NCI-H1694 (cell line): ENCODE measurements at regions not wholly inside any gene's neighbourhood (a gene's known extent, or its start where the extent isn't known, plus 50 kb on each side); places are given as distances from the start of the nearest gene placed in this dataset.

Experiments
- DNase-seq: peaks from one replicate; lab custom pipeline; 2025; lab: John Stamatoyannopoulos, UW

DNA sequence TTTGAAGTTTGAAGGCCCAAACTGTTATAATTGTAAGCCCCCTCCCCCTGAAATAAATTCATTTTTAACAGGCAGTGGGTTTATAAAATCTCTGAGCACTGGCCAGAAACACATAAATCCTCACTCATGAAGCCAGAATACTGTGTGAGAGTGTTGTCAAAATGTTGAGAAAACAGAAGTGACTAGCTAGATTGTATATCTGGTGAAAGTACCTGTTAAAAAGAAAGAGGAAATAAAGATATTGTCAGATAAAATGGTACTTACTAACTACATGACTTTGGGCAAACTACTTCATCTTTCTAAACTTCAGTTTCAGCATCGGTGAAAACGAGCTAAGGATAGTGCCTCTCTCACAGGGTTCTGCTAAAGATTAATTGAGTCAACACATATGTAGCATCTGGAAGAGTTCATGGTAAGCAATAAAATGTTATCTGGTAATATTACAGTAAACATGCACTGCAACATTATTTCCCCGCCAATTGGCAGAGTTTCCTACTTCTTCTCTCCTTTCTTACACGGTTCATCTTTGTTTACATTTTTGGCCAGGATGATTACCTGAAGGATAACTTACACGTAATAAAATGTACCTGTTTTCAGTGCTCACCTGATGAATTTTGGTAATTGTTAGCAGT is 202.5 kb upstream of the CHRM2 start:
- no peak for DNase-seq

GRCh38 chr7:136664537-136664936 is 203.9 kb upstream of the CHRM2 start:
- no peak for DNase-seq

DNA sequence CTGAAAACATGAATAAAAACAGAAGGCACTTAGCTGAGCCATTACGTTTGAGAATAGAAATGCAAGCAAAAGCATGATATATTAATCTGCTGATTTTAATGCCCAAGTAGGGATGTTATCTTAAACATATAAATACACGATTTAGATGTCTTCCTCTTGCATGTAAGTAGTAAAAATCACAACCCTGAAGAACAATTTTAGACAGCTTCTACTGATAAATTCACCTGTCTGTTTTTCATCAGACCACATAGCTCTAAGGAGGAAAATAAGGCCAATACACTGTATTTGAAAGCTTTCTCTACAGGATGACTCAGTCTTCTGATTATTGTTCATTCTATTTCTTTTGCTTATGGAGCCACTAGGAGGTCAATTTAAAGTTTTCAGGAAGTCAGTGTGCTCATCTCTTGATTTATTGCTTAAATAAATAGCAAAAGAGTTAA is 210.9 kb upstream of the CHRM2 start:
- DNase-seq: no peak

- no peak for DNase-seq
These were observed 211.9 kb upstream of the CHRM2 start for GRCh38 chr7:136656516-136656915.

DNA sequence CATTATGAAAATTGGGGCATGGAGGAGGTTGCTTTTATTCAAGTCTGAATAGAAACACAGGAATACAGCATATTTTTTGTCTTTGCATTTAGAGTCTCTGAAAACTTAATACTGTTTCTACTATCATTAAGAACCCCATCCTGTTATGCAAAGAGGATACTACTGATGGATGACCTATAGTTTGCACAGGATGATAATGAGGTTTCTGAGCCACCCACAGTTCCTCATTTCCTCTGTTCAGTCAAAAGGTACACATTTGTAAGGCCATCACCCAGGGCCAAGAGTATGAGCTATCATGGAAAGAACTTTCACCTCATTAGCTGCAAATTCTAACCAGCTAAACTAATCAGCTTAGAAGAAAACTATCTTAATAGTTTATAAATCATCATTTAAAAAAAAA is 213.0 kb upstream of the CHRM2 start:
- DNase-seq: no peak

DNA sequence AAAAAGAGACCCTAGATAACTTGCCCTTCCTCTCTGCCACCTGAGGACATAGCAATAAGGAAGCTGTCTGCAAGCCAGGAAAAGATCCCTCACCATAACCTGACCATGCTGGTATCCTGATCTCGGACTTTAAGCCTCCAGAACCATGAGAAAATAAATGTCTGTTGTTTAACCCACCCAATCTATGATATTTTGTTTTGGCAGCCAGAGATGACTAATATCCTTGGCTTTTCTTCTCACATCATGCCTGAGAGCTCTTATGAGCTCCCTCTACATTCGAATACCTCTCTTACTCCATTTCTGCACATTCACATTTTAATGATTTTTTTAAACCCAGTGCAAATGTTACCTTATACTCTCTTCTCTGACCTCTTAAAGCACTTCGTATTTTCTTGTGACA is 214.0 kb upstream of the CHRM2 start:
- no peak for DNase-seq

- DNase-seq: no peak
These were observed 215.6 kb upstream of the CHRM2 start for GRCh38 chr7:136652635-136653370.

GRCh38 chr7:136640977-136641376 is 227.5 kb upstream of the CHRM2 start:
- DNase-seq: no peak

- DNase-seq: no peak
These were observed 230.6 kb upstream of the CHRM2 start for GRCh38 chr7:136637813-136638212.

DNA sequence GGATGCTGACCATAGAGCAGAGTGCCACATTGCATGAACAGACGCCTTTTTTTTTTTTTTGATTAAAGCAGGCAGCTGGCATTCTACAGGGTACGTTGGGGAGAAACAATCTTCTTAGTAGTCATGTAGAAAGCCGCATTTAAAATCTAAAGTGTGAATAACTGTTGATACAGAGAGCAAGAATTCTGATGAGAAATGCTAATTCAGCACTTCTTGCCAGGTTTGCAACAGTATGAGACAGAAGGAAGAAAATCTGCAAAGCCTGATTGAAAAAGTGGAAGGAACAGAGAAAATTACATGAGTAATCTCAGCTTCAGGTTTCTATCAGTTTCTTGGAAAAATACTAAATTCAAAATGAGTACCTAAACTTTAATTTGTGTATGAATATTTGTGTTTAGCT is 232.7 kb upstream of the CHRM2 start:
- no peak for DNase-seq

DNA sequence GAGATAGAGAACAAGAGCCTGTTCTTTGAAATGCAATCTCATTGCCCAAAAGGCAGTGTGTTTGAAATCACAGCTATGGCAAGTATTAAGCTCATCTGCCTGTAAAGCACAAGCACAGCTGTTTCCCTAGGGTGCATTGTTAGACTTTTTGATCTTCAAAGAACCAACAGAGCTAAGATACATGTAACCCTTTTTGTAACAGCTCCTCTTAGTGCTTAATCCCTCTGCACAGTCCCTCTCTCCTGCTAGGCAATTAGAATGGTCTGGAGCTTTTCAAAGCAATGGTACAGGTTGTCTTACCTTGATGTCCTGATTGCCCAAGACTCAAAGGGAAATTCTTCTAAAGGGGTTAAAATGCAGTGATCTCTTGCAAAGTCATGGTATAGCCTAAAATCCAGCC is 249.6 kb upstream of the CHRM2 start:
- no peak for DNase-seq

GRCh38 chr7:136617176-136617575 is 251.3 kb upstream of the CHRM2 start:
- no peak for DNase-seq

- no peak for DNase-seq
These were observed 262.7 kb upstream of the CHRM2 start for GRCh38 chr7:136605532-136606329.

DNA sequence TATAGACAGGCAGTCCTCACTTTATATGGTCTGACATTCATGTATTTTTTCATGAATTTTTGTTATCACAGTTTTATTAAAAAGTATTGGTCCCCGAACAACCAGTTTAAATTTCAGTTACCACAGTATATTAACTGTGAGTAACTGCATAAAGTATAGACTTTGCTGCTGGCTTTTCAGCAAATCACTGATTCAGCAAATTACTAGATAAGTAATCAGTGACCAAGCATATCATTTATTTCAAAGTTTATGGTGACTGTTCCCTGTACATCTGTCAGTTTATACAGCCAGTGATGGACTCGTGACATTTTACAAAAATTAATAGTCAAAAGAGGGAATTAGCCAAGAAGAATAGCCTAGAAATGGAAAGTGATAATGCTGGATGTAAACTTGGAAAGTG is 266.7 kb upstream of the CHRM2 start:
- no peak for DNase-seq

DNA sequence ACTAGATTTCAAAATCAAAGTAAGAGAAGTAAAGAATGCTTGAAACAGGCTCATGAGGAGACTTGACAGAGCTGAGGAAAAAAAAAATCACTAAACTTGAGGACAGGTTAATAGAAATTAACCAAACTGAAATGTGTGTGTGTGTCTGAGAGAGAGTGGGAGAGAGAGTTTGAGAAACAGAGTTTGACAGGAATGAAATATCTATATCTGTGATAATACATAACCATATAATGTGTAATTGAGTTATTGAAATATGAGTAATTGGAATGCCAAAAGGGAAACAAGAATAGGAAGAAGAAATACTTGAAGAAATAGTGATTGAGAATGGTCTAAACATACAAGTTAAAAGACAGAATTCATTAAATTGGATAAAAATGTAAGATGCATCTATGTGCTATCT is 268.0 kb upstream of the CHRM2 start:
- no peak for DNase-seq

- DNase-seq: no peak
These were observed 273.7 kb upstream of the CHRM2 start for GRCh38 chr7:136594739-136595144.

- DNase-seq: no peak
These were observed 280.2 kb upstream of the CHRM2 start for GRCh38 chr7:136588216-136588615.

DNA sequence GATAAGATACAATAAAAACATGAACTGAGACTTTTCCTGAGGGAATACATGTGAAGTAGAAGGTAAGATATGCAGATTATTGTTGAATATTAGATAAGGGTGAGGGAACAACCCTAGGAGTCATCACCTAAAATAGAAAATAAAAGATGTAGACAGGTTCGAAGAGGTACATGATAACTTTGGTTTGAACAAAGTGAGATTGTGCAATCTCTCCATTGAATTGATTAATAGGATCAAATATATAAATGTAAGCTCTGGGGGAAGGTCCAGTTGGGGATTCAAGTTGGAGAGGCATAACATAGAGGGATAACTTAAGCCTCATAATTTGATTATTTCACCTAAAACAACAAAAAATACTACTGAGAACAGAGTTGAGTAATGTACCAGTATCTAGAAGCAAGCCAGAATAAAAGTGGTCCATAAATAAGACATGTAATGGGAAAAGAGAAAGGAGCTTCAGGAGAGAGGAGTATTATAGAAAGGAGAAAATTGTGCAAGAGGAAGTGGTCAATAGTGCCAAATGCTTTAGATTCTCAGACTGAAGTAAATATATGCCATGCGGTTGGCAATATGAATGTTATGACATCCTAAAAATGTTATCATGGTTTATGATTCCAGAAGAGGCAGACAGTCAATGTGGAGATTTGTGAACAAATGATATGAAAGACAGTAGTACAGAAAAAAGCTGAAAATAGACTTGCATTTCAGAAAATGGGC is 282.3 kb upstream of the CHRM2 start:
- no peak for DNase-seq

GRCh38 chr7:136566491-136566890 is 302.0 kb upstream of the CHRM2 start:
- DNase-seq: no peak

DNA sequence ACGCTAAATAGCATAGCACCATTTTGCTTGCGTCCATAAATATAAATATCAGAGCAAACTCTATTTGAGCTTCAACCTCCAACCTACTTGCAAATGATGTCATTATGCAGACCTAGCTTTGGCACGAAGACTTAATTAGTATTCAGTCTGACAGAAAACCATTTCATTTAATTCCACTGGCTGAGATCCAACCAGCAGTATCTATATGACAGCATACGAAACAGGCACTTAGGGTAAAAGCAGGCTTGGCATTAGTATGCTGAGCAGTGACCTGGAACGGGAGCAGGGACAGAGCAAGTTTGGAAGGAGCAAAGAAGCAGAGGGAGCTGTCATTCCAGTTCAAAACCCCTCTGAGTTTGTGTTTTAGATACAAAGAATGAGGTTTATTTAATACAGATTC is 312.5 kb upstream of the CHRM2 start:
- no peak for DNase-seq

- DNase-seq: no peak
These were observed 316.8 kb upstream of the CHRM2 start for GRCh38 chr7:136551618-136552017.

DNA sequence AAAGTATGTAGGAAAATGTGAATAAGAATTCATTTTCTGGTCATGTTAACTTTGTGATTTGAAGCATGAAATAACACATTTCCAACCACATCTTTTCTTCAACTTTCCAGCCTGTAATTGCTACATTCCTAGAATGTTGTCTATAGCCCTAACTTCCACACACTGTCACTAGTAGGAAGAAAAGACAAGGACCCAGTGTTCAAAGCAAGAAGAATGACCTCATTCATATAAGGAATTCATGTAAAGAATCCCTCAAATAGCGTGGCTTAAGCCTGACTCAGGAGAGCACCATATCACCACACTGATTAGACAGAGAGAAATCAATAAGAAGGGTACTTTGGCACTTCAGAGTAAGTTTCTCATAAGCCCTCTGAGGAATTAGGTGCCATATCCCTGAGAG is 318.7 kb upstream of the CHRM2 start:
- DNase-seq: no peak
